ENCODE measurements at regions not wholly inside any gene's neighbourhood (a gene's known extent, or its start where the extent isn't known, plus 50 kb on each side); places are given as distances from the start of the nearest gene placed in this dataset.

GRCh38 chr5:90056911-90057705 lies 352.4 kb downstream of the CETN3 start:
- TF ChIP-seq, protein P1, sequence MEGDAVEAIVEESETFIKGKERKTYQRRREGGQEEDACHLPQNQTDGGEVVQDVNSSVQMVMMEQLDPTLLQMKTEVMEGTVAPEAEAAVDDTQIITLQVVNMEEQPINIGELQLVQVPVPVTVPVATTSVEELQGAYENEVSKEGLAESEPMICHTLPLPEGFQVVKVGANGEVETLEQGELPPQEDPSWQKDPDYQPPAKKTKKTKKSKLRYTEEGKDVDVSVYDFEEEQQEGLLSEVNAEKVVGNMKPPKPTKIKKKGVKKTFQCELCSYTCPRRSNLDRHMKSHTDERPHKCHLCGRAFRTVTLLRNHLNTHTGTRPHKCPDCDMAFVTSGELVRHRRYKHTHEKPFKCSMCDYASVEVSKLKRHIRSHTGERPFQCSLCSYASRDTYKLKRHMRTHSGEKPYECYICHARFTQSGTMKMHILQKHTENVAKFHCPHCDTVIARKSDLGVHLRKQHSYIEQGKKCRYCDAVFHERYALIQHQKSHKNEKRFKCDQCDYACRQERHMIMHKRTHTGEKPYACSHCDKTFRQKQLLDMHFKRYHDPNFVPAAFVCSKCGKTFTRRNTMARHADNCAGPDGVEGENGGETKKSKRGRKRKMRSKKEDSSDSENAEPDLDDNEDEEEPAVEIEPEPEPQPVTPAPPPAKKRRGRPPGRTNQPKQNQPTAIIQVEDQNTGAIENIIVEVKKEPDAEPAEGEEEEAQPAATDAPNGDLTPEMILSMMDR (IDR thresholded peaks at IDR 0.05), result no peak
- no peak for TF ChIP-seq EP300 (IDR thresholded peaks at IDR 0.05)
- TF ChIP-seq POLR2A (IDR thresholded peaks at IDR 0.05), result no peak
- TF ChIP-seq POLR2AphosphoS5 (IDR thresholded peaks at IDR 0.05), result no peak
